Brain microvascular endothelial cell (primary cell): ENCODE measurements at regions not wholly inside any gene's neighbourhood (a gene's known extent, or its start where the extent isn't known, plus 50 kb on each side); places are given as distances from the start of the nearest gene placed in this dataset.

Experiments
- DNase-seq: peaks from one replicate; pipeline ENCODE4 v3.0.0-alpha.2; 2020
- H3K27ac ChIP-seq: fragments of 250-450 bp; sonication (Bioruptor Pico); 2 replicates; pipeline ENCODE4 v1.5.1; 2020; ENCODE audit warnings: mild to moderate bottlenecking, moderate library complexity
- H3K27me3 ChIP-seq: fragments of 250-450 bp; sonication (Bioruptor Pico); replicated peaks from 2 replicates; pipeline ENCODE4 v1.5.1; 2020; ENCODE audit warnings: mild to moderate bottlenecking
- H3K36me3 ChIP-seq: fragments of 250-450 bp; sonication (Bioruptor Pico); replicated peaks from 2 replicates; pipeline ENCODE4 v1.5.1; 2020; ENCODE audit warnings: mild to moderate bottlenecking
- H3K4me3 ChIP-seq: 2 replicates; pipeline ENCODE4 v1.5.1; 2011; ENCODE audit warnings: low read depth, mild to moderate bottlenecking, control low read depth, low read length, moderate library complexity
- CTCF ChIP-seq: IDR thresholded peaks from 2 replicates; pipeline ENCODE4 v1.5.1; 2011; ENCODE audit warnings: low read depth, mild to moderate bottlenecking, moderate library complexity, low read length, control low read depth, inconsistent platforms; ENCODE audit errors: missing control alignments
- in situ Hi-C: cut with HindIII; loops from 2 replicates; pipeline ENCODE4 v1.10.0; 2017; ENCODE audit warnings: low sequenced_read_pairs, low pct_ligation_motif_present

- TF ChIP-seq CTCF = no peak
- H3K27me3 ChIP-seq = no peaks in the 10 kb centered on the region
- in situ Hi-C loops = no loop called here
- no peak overlapping the region for H3K4me3 ChIP-seq
- H3K36me3 ChIP-seq = no peaks in the 10 kb centered on the region
- H3K27ac ChIP-seq = no peak overlapping the region
- DNase-seq = no peak
Observed at GRCh38 chr4:151472297-151472696, 63.3 kb downstream of the FHIP1A start.

GRCh38 chr4:151472711-151473110 is 63.7 kb downstream of the FHIP1A start:
- Histone ChIP-seq H3K27ac (no peak overlapping the region), H3K27me3 (no peaks in the 10 kb centered on the region), H3K36me3 (no peaks in the 10 kb centered on the region), H3K4me3 (no peak overlapping the region)
- no peak for DNase-seq
- no peak for TF ChIP-seq CTCF
- in situ Hi-C loops = no loop called here

GRCh38 chr4:151473521-151474097 is 64.6 kb downstream of the FHIP1A start:
- no peak for TF ChIP-seq CTCF

GRCh38 chr4:151475035-151475714 is 66.2 kb downstream of the FHIP1A start:
- H3K27ac ChIP-seq = no peak overlapping the region
- H3K36me3 ChIP-seq = no peaks in the 10 kb centered on the region
- no peak for TF ChIP-seq CTCF
- H3K27me3 ChIP-seq = no peaks in the 10 kb centered on the region
- H3K4me3 ChIP-seq = no peak overlapping the region
- DNase-seq = no peak
- in situ Hi-C loops = no loop called here

More at GRCh38 chr4:151473521-151474097, 64.6 kb downstream of the FHIP1A start:
- no peak for DNase-seq
- no peaks in the 10 kb centered on the region for H3K27me3 ChIP-seq
- H3K27ac ChIP-seq = no peak overlapping the region
- H3K36me3 ChIP-seq = no peaks in the 10 kb centered on the region
- H3K4me3 ChIP-seq = no peak overlapping the region
- in situ Hi-C loops = no loop called here

GRCh38 chr4:151481813-151482212 is 72.8 kb downstream of the FHIP1A start:
- DNase-seq = no peak
- Histone ChIP-seq H3K27ac (no peak overlapping the region), H3K27me3 (no peaks in the 10 kb centered on the region), H3K36me3 (no peaks in the 10 kb centered on the region), H3K4me3 (no peak overlapping the region)
- no peak for TF ChIP-seq CTCF
- in situ Hi-C loops = no loop called here
